Epithelial cell of esophagus (primary cell): ENCODE measurements at regions not wholly inside any gene's neighbourhood (a gene's known extent, or its start where the extent isn't known, plus 50 kb on each side); places are given as distances from the start of the nearest gene placed in this dataset.

ENCODE experiments used
- DNase-seq: peaks from one replicate; pipeline ENCODE4 v3.0.0; 2010; ENCODE audit warnings: low read depth
- H3K4me3 ChIP-seq: 2 replicates; pipeline ENCODE4 v1.5.1; 2011; ENCODE audit warnings: mild to moderate bottlenecking, low read length, control low read depth
- TF ChIP-seq, protein P1 (sequence below): IDR thresholded peaks from 2 replicates; pipeline ENCODE4 v1.5.1; 2011; ENCODE audit warnings: low read depth, mild to moderate bottlenecking, low read length, control low read depth, inconsistent platforms; ENCODE audit not compliant: insufficient read depth; ENCODE audit errors: missing control alignments

DNA sequence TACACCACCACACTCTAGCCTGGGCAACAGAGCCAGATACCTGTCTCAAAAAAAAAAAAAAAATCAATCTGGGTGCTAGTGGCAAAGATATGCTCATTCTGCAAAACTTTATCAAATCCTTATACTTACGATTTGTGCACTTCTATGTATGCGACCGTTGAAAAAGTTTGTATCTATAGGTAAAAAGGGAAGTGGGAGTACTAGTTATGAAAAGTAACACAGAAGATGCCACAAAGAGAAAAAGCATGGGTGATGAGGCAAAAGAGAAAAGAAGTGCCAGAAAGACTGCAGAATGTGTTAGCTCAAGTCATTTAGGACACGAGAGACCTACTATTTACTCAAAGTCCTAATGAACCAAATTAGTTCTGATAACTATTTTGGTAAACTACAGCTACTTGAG, 407.8 kb downstream of the SHQ1 start:
- TF ChIP-seq, protein P1, sequence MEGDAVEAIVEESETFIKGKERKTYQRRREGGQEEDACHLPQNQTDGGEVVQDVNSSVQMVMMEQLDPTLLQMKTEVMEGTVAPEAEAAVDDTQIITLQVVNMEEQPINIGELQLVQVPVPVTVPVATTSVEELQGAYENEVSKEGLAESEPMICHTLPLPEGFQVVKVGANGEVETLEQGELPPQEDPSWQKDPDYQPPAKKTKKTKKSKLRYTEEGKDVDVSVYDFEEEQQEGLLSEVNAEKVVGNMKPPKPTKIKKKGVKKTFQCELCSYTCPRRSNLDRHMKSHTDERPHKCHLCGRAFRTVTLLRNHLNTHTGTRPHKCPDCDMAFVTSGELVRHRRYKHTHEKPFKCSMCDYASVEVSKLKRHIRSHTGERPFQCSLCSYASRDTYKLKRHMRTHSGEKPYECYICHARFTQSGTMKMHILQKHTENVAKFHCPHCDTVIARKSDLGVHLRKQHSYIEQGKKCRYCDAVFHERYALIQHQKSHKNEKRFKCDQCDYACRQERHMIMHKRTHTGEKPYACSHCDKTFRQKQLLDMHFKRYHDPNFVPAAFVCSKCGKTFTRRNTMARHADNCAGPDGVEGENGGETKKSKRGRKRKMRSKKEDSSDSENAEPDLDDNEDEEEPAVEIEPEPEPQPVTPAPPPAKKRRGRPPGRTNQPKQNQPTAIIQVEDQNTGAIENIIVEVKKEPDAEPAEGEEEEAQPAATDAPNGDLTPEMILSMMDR, result no peak
- no peak for DNase-seq
- no peak overlapping the region for H3K4me3 ChIP-seq

DNA sequence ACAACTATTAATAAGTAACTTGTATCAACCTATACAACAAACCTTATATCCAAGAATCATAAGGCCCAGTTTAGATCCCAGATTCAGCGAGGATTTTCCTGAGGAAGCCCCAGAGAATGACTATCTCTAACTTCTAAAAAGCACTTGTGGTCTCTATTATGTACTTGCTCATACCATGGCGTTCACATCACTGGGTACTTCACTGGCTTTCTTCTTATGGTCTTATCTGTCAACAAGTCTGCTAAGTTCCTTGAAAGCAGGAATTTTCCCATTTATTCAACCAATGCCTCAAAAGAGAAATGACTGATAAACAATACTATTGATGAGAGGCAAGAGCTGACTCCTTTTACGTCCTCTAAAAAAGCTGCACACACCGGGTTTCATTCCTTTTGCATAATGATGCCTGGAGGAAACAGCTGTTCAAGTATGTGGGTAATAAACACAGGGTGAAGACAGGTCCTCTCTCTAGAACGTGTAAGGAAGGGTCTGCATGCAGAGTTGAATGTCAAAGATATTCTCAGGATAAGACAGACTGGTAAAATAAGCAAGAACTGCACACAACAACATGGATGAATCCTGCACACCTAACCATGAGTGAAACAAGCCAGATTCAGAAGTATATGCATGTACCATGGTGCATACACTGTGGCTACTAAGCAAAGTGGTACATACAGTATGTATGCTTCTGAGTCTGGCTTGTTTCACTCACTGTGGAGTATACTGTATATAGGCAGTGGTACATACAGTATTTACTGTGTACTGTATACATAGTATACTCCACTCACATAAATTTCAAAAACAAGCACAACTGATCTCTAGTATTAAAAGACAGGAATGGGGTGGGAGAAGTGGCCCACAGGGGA, 408.7 kb downstream of the SHQ1 start:
- H3K4me3 ChIP-seq, result no peak overlapping the region
- no peak for DNase-seq
- TF ChIP-seq, protein P1, result no peak

DNA sequence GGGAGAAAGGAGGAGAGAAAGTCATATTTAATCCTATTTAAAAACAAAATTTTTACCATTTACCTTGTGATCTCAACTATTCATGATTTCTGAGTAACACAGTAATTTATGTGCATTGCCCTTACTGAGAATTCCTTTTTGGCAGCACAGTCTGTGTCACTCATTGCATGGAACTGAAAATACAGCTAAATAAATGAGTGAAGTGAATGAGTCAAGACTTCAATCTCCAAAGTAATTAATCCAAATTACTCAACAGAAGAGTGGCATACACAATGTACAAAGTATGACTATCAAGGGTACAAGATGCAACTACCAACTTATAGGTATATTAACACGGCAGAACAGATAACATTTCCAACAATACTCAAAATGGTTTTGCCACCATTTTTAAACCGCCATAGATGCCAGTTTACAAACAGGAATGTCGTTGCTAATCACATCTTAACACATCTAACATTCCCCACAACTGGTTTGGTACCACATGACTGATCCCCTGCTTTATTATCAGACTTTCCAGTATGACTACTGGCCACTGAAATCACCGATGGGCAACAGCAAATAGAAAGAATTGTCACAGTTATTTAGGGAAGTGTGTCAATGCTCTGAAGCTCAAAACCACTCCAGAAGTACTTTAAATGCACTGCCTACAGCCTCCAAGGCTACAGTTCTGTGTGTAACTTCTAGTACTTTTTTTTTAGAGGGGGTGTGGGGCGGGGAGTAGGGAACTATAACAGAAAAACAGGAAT, 410.4 kb downstream of the SHQ1 start:
- H3K4me3 ChIP-seq, result no peak overlapping the region
- TF ChIP-seq, protein P1, result no peak
- DNase-seq, result peak; percentile 17

DNA sequence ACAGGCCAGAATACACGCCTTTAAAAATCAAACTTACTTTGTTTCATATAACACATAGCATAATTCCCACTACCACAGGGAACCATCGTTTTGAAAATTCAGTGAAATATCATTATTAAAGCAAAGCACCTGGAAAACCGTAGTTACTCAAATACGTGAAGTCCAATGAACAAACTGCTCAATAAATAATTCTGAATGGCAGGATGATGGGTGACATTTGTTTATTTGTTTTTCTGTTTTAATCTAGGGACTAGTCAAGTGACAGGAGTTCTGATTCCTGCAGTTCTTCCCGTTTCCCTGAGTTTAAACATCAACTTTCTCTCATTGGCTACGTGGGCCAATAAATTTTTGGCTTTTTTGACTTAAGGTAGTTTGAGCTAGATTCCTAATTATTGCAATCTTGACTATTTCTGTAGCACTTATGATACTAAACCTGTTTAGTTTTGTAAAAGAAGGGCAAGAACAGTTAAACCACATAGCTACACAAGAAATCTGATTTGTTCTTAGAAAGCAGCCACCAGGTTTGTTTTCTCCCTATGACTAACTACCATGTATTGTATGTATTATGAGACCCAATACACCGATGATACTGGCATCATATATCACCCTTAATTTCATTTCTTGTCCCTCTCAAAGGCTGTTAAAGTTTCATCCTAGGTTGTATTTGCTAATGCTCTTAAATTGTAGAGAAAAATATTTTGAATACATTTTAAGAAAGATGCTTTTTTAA, 411.2 kb downstream of the SHQ1 start:
- no peak overlapping the region for H3K4me3 ChIP-seq
- DNase-seq, result no peak
- TF ChIP-seq, protein P1, result no peak

DNA sequence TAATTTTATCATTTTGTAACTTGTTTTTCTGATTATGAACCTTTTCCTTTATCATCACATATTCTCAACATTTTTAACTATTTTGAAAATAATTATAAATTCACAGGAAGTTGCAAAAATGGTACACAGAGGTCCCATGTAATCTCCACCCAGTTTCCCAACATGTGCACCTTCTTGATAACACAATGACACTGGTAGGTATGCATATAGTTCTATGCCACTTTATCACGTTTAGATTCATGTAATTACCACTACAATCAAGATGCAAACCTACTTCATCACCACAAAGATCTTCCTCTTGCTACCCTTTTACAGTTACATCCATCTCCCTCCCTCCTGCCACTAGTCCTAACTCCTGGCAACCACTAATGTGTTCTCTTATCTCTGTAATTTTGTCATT, 413.9 kb downstream of the SHQ1 start:
- TF ChIP-seq, protein P1, result no peak
- DNase-seq, result no peak

DNA sequence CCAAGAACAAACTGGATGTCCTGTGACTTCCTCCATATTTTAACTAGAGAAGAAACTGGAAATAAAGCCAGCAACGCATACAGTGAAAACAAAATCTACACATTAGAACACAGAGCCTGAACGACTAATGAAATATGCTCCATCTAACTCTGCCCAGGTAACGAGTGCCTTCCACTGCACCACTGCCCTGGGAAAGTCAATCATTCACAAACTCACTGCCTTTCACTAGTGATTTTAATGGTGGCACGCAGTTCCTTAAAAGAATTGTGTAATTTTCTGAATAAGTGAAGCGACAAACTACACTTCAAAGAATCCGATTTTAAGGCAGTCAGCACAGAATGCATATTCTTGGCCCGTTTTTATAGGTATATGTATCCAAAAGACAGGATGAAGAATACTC, 416.0 kb downstream of the SHQ1 start:
- DNase-seq, result no peak
- H3K4me3 ChIP-seq, result no peak overlapping the region
- TF ChIP-seq, protein P1, result no peak

More for the DNA sequence above, 413.9 kb downstream of the SHQ1 start:
- H3K4me3 ChIP-seq, result no peak overlapping the region
